Cardiac fibroblast (primary cell): ENCODE measurements at regions not wholly inside any gene's neighbourhood (a gene's known extent, or its start where the extent isn't known, plus 50 kb on each side); places are given as distances from the start of the nearest gene placed in this dataset.

Experiments
- DNase-seq, 2 donors: peaks; one replicate each; pipeline versions ENCODE4 v3.0.0 to v3.0.0-alpha.2; 2010; ENCODE audit warnings: low read depth in 2 of 2
- H3K4me3 ChIP-seq, 2 donors: replicated peaks in 1 of 2; 1 replicate in 1 of 2; 2 replicates in 1 of 2; pipeline ENCODE4 v1.5.1; 2011; ENCODE audit warnings: low read depth in 2 of 2, low read length in 2 of 2, mild to moderate bottlenecking in 2 of 2, moderate library complexity in 1 of 2
- CTCF ChIP-seq: IDR thresholded peaks from one replicate; pipeline ENCODE4 v1.5.1; 2011; ENCODE audit warnings: low read depth, mild to moderate bottlenecking, low read length, inconsistent platforms

GRCh38 chr22:48752451-48753380 is 1075.0 kb downstream of the BRD1 start:
- no peak overlapping the region for H3K4me3 ChIP-seq
- TF ChIP-seq CTCF: no peak
- DNase-seq: no peak

GRCh38 chr22:48751539-48752437 is 1075.9 kb downstream of the BRD1 start:
- no peak overlapping the region for H3K4me3 ChIP-seq
- no peak for TF ChIP-seq CTCF
- no peak for DNase-seq

GRCh38 chr22:48750826-48751440 is 1076.7 kb downstream of the BRD1 start:
- DNase-seq: no peak
- no peak overlapping the region for H3K4me3 ChIP-seq
- TF ChIP-seq CTCF: no peak

GRCh38 chr22:48750282-48750681 is 1077.4 kb downstream of the BRD1 start:
- H3K4me3 ChIP-seq: no peak overlapping the region
- no peak for DNase-seq
- no peak for TF ChIP-seq CTCF

GRCh38 chr22:48749555-48750227 is 1078.0 kb downstream of the BRD1 start:
- no peak overlapping the region for H3K4me3 ChIP-seq
- no peak for TF ChIP-seq CTCF
- no peak for DNase-seq

- DNase-seq: no peak
- no peak for TF ChIP-seq CTCF
- no peak overlapping the region for H3K4me3 ChIP-seq
Measured at GRCh38 chr22:48748860-48749554, 1078.7 kb downstream of the BRD1 start.
